Left lung (tissue), 4 donors: ENCODE measurements at regions not wholly inside any gene's neighbourhood (a gene's known extent, or its start where the extent isn't known, plus 50 kb on each side); places are given as distances from the start of the nearest gene placed in this dataset.

Experiments
- ATAC-seq: fragments of 200-7000 bp; cut with Tn5 transposase; one replicate; pipeline ENCODE4 v1.9.1; 2020; ENCODE audit warnings: moderate library complexity
- DNase-seq, 4 donors: peaks; one replicate each; pipeline ENCODE4 v3.0.0-alpha.2; 2013 to 2020
- H3K27ac ChIP-seq, 2 donors: fragments of 200-600 bp; sonication (generic) in 1 of 2; one replicate each; pipeline versions ENCODE4 v1.5.0 to v1.8.0; 2020 to 2021
- H3K27me3 ChIP-seq, 2 donors: fragments of 200-600 bp; sonication (generic) in 1 of 2; one replicate each; pipeline versions ENCODE4 v1.5.0 to v1.8.0; 2020 to 2021
- H3K36me3 ChIP-seq, 2 donors: fragments of 200-600 bp; sonication (generic) in 1 of 2; one replicate each; pipeline versions ENCODE4 v1.5.0 to v1.8.0; 2020 to 2021
- H3K4me1 ChIP-seq, 2 donors: fragments of 200-600 bp; one replicate each; pipeline ENCODE4 v1.8.0; 2021
- H3K4me3 ChIP-seq, 2 donors: fragments of 200-600 bp; sonication (generic) in 1 of 2; one replicate each; pipeline versions ENCODE4 v1.5.0 to v1.8.0; 2020 to 2021; ENCODE audit warnings: mild to moderate bottlenecking in 1 of 2
- H3K9me3 ChIP-seq, 2 donors: fragments of 200-600 bp; sonication (generic) in 1 of 2; one replicate each; pipeline versions ENCODE4 v1.5.0 to v1.8.0; 2020 to 2021
- CTCF ChIP-seq, 2 donors: fragments of 200-600 bp; sonication (generic) in 1 of 2; IDR thresholded peaks; one replicate each; pipeline versions ENCODE4 v1.5.0 to v1.8.0; 2021; ENCODE audit warnings: antibody characterized with exemption in 2 of 2
- intact Hi-C, 2 donors: fragments of 100-400 bp; cut with DNase I; formaldehyde crosslinking; loops; one replicate each; pipeline versions ENCODE4 v1.11.2 to v1.14.2; 2022
- donor health status: DM: no; HTN: yes; CAD: no.
- donor health status: DM: no; HTN: no; CAD: no.

GRCh38 chr14:51180577-51180976 is 59.5 kb upstream of the TMX1 start:
- Histone ChIP-seq H3K36me3 (no peaks in the 10 kb centered on the region), H3K27me3 (no peaks in the 10 kb centered on the region), H3K4me3 (no peak overlapping the region), H3K27ac (no peak overlapping the region), H3K9me3 (no peaks in the 10 kb centered on the region), H3K4me1 (no peaks in the 10 kb centered on the region)
- no peak for DNase-seq
- ATAC-seq: no peak
- intact Hi-C loops: no loop called here
- TF ChIP-seq CTCF (IDR thresholded peaks at IDR 0.05): no peak

- no peaks in the 10 kb centered on the region for H3K9me3 ChIP-seq
- no peak for TF ChIP-seq CTCF (IDR thresholded peaks at IDR 0.05)
- intact Hi-C loops: no loop called here
- ATAC-seq (no peak), DNase-seq (peak in 2 of 4 donors; percentile 41 to 67)
- no peak overlapping the region for H3K27ac ChIP-seq
- H3K36me3 ChIP-seq: no peaks in the 10 kb centered on the region
- H3K4me1 ChIP-seq: no peaks in the 10 kb centered on the region
- H3K27me3 ChIP-seq: no peaks in the 10 kb centered on the region
- H3K4me3 ChIP-seq: no peak overlapping the region
Observed at GRCh38 chr14:51182131-51182565, 57.9 kb upstream of the TMX1 start.

- no peak overlapping the region for H3K4me3 ChIP-seq
- TF ChIP-seq CTCF (IDR thresholded peaks at IDR 0.05): no peak
- no peak overlapping the region for H3K27ac ChIP-seq
- ATAC-seq (no peak), DNase-seq (no peak)
- no peaks in the 10 kb centered on the region for H3K4me1 ChIP-seq
- H3K27me3 ChIP-seq: no peaks in the 10 kb centered on the region
- intact Hi-C loops: no loop called here
- no peaks in the 10 kb centered on the region for H3K9me3 ChIP-seq
- H3K36me3 ChIP-seq: no peaks in the 10 kb centered on the region
Observed at GRCh38 chr14:51185180-51185579, 54.9 kb upstream of the TMX1 start.

GRCh38 chr14:51185754-51186153 is 54.3 kb upstream of the TMX1 start:
- Histone ChIP-seq H3K9me3 (no peaks in the 10 kb centered on the region), H3K4me3 (no peak overlapping the region), H3K36me3 (no peaks in the 10 kb centered on the region), H3K27me3 (no peaks in the 10 kb centered on the region), H3K4me1 (no peaks in the 10 kb centered on the region), H3K27ac (no peak overlapping the region)
- DNase-seq (no peak), ATAC-seq (no peak)
- intact Hi-C loops: no loop called here
- no peak for TF ChIP-seq CTCF (IDR thresholded peaks at IDR 0.05)

- Histone ChIP-seq H3K36me3 (no peaks in the 10 kb centered on the region), H3K9me3 (no peaks in the 10 kb centered on the region), H3K27me3 (no peaks in the 10 kb centered on the region), H3K27ac (no peak overlapping the region), H3K4me3 (no peak overlapping the region), H3K4me1 (no peaks in the 10 kb centered on the region)
- DNase-seq: no peak
- no peak for TF ChIP-seq CTCF (IDR thresholded peaks at IDR 0.05)
- intact Hi-C loops: no loop called here
- no peak for ATAC-seq
Observed at GRCh38 chr14:51188566-51189185, 51.4 kb upstream of the TMX1 start.
